Chondrocyte (in vitro differentiated cells): ENCODE measurements at regions not wholly inside any gene's neighbourhood (a gene's known extent, or its start where the extent isn't known, plus 50 kb on each side); places are given as distances from the start of the nearest gene placed in this dataset.

Experiments
- DNase-seq: peaks from one replicate; pipeline ENCODE4 v3.0.0; 2021; ENCODE audit warnings: mixed read lengths, low spot score
- H3K27ac Mint-ChIP-seq: one replicate; pipeline ENCODE4 v1.8.0; 2021; ENCODE audit warnings: mild to moderate bottlenecking, moderate library complexity, mixed read lengths; ENCODE audit not compliant: unreplicated experiment
- H3K27me3 Mint-ChIP-seq: 2 replicates; pipeline ENCODE4 v1.8.0; 2021; ENCODE audit warnings: low read depth, mixed read lengths
- H3K36me3 Mint-ChIP-seq: 2 replicates; pipeline ENCODE4 v1.8.0; 2021; ENCODE audit warnings: low read depth, mixed read lengths
- H3K4me1 Mint-ChIP-seq: 2 replicates; pipeline ENCODE4 v1.8.0; 2021; ENCODE audit warnings: low read depth, mild to moderate bottlenecking, mixed read lengths
- H3K4me3 Mint-ChIP-seq: one replicate; pipeline ENCODE4 v1.8.0; 2021; ENCODE audit warnings: mild to moderate bottlenecking, moderate library complexity, mixed read lengths; ENCODE audit not compliant: unreplicated experiment
- H3K9me3 Mint-ChIP-seq: 2 replicates; pipeline ENCODE4 v1.8.0; 2021; ENCODE audit warnings: low read depth, mixed read lengths
- TF ChIP-seq, protein P1 (sequence below): fragments of 200-600 bp; sonication (generic); IDR thresholded peaks from 2 replicates; pipeline ENCODE4 v1.5.0; 2021; ENCODE audit warnings: antibody characterized with exemption, mild to moderate bottlenecking, moderate library complexity

DNA sequence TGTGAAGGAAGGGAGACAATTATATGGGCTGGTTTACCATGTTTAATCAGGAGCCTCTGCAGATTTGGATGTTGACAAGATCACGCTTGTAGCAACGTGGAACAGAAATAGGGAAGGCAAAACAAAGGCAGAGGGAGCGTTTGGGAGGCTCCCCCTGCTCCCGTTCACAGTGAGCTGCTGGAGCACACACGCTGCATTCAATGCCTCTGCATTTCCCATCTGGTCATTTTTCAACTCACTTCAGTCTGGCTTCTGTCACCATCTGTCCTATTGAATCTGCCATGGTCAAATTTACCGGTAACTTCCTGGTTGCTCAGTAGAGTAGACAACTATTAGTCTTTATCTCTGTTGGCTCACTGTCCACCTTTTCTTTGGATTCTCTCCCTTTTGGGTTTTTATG lies 91.0 kb downstream of the NHLRC3 start:
- H3K27ac Mint-ChIP-seq: no peak overlapping the region
- DNase-seq: no peak
- no peaks in the 10 kb centered on the region for H3K36me3 Mint-ChIP-seq
- H3K4me3 Mint-ChIP-seq: no peak overlapping the region
- TF ChIP-seq, protein P1, sequence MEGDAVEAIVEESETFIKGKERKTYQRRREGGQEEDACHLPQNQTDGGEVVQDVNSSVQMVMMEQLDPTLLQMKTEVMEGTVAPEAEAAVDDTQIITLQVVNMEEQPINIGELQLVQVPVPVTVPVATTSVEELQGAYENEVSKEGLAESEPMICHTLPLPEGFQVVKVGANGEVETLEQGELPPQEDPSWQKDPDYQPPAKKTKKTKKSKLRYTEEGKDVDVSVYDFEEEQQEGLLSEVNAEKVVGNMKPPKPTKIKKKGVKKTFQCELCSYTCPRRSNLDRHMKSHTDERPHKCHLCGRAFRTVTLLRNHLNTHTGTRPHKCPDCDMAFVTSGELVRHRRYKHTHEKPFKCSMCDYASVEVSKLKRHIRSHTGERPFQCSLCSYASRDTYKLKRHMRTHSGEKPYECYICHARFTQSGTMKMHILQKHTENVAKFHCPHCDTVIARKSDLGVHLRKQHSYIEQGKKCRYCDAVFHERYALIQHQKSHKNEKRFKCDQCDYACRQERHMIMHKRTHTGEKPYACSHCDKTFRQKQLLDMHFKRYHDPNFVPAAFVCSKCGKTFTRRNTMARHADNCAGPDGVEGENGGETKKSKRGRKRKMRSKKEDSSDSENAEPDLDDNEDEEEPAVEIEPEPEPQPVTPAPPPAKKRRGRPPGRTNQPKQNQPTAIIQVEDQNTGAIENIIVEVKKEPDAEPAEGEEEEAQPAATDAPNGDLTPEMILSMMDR: no peak
- no peaks in the 10 kb centered on the region for H3K9me3 Mint-ChIP-seq
- no peaks in the 10 kb centered on the region for H3K4me1 Mint-ChIP-seq
- H3K27me3 Mint-ChIP-seq: peaks cover 17% of the 10 kb centered on the region

DNA sequence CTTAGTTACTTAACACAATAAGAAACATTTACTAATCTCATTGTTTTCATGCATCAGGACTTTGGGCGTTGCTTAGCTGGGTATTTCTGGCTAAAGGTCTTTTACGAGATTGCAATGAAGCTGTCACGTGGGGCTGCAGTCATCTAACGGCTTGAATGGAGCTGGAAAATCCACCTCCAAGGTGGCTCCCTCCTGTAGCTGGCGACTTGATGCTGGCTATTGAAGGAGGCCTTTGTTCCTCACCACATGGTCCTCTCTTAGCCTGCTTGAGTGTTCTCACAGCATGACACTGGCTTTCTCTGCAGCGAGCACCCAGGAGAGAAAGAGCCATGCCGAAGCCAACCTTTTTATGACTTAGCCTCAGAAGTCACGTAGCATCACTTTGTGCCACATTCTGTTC lies 92.0 kb downstream of the NHLRC3 start:
- Mint-ChIP-seq H3K9me3 (no peaks in the 10 kb centered on the region), H3K36me3 (no peaks in the 10 kb centered on the region), H3K4me1 (no peaks in the 10 kb centered on the region), H3K27ac (no peak overlapping the region), H3K27me3 (peaks cover 16% of the 10 kb centered on the region), H3K4me3 (no peak overlapping the region)
- TF ChIP-seq, protein P1: no peak
- no peak for DNase-seq

DNA sequence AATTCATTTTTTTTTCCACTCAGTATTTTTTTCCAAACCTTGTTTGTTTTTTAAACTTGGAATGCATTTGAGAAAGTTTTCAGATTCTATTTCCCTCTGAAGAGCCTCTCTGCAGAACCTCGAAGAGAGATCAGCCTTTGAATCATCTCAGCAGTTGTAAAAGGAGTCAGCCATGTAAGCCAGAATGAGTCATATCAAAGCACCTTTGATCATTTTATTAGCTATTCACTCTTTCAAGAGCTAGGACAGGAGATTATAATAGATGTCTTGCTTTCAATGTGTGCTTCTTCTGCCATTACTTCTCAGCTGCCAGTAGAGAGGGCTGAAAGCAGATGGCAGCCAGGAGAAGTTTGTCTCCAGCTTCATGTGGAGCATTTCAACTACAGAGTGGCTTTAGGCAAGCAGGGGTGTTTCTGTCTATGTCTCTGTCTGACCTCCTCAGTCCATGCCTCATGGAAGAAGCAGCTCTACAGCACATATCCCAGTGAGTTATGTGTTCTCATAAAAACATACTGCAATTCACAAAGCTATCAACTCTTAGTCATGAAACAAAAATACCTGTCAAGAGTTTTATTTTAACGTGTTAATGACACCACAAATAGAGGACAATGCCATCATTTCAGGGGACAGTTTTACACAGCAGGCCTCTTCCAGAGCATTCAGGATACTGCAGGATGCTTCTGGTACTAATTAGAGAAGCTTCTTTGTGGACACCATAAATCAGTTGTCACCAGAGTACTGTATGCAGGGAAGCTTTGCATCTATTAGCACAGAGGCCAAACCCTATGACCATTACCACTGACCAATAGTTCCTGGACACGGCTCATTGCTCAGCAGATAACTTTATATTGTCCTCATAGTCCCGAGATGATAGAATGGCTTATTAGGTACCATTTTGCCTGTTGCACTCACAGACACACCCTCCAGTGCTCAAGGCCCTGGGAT lies 94.3 kb downstream of the NHLRC3 start:
- Mint-ChIP-seq H3K27ac (no peak overlapping the region), H3K4me1 (no peaks in the 10 kb centered on the region), H3K27me3 (peaks cover 11% of the 10 kb centered on the region), H3K9me3 (no peaks in the 10 kb centered on the region), H3K4me3 (no peak overlapping the region), H3K36me3 (no peaks in the 10 kb centered on the region)
- no peak for DNase-seq
- TF ChIP-seq, protein P1: no peak

DNA sequence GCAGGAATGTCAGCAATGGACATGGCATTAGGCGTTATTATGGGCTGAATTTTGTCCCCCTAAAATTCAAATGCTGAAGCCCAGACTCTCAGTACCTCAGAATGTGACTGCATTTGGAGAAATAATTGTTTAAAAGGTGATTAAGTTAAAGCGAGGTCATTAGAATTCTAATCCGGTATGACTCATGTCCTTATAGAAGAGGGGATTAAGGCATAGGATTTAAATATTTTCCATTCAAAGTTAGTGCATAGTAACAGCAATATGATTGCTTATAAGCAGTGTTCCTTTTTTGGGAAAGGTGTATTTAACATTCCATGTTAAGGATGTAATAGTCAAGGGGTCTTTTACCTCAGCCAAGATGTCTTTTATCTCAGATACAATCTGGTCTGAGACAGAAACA lies 95.5 kb downstream of the NHLRC3 start:
- H3K9me3 Mint-ChIP-seq: no peaks in the 10 kb centered on the region
- H3K27me3 Mint-ChIP-seq: peaks cover 11% of the 10 kb centered on the region
- no peak for DNase-seq
- TF ChIP-seq, protein P1: no peak
- no peak overlapping the region for H3K4me3 Mint-ChIP-seq
- no peaks in the 10 kb centered on the region for H3K4me1 Mint-ChIP-seq
- no peak overlapping the region for H3K27ac Mint-ChIP-seq
- H3K36me3 Mint-ChIP-seq: no peaks in the 10 kb centered on the region

DNA sequence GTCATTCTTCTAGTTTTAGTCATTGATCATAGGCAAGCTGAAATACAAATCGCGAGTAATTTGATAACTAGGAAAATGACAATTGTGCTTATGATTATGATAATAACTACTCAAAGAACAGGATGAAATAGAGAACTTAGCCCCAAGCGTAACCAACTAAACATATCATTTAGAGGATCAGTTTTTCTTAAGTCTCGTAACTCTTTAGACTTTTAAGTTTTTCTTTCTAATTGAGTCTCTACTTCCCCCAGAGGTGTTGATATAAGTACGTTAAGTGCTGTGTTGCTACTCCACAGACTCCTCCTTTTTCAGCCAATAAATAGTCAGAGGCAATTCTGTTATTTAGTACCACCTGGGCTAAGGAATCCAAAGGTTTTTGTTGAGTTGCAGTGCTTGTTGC lies 96.3 kb downstream of the NHLRC3 start:
- Mint-ChIP-seq H3K27me3 (peaks cover 4% of the 10 kb centered on the region), H3K4me1 (no peaks in the 10 kb centered on the region), H3K36me3 (no peaks in the 10 kb centered on the region), H3K9me3 (no peaks in the 10 kb centered on the region), H3K4me3 (no peak overlapping the region), H3K27ac (no peak overlapping the region)
- TF ChIP-seq, protein P1: no peak
- no peak for DNase-seq
